H1 (cell line): ENCODE measurements at regions not wholly inside any gene's neighbourhood (a gene's known extent, or its start where the extent isn't known, plus 50 kb on each side); places are given as distances from the start of the nearest gene placed in this dataset.

Experiments used
- SIN3A ChIP-seq, 2 experiments: IDR thresholded peaks in 1 of 2; conservative IDR thresholded peaks in 1 of 2; 2 replicates each; pipeline ENCODE4 v1.6.1; 2011 to 2012; ENCODE audit warnings: low read length in 2 of 2, improper control_type of control experiment in 1 of 2, low read depth in 1 of 2, mild to moderate bottlenecking in 1 of 2
- TF ChIP-seq, protein P1 (sequence below), 3 experiments: IDR thresholded peaks; 1 replicate in 2 of 3; 2 replicates in 1 of 3; pipeline versions ENCODE4 v1.5.1 to v1.6.1; 2011; ENCODE audit warnings: low read length in 3 of 3, mild to moderate bottlenecking in 3 of 3, inconsistent platforms in 2 of 3, low read depth in 1 of 3, moderate library complexity in 1 of 3; ENCODE audit not compliant: insufficient read depth in 1 of 3; ENCODE audit errors: control extremely low read depth in 1 of 3
- TF ChIP-seq, protein P2 (sequence below): IDR thresholded peaks from 2 replicates; pipeline ENCODE4 v1.6.1; 2012; ENCODE audit warnings: inconsistent platforms
- TF ChIP-seq, protein P3 (sequence below): IDR thresholded peaks from 2 replicates; pipeline ENCODE4 v1.6.1; 2011; ENCODE audit warnings: low read length, improper control_type of control experiment

DNA sequence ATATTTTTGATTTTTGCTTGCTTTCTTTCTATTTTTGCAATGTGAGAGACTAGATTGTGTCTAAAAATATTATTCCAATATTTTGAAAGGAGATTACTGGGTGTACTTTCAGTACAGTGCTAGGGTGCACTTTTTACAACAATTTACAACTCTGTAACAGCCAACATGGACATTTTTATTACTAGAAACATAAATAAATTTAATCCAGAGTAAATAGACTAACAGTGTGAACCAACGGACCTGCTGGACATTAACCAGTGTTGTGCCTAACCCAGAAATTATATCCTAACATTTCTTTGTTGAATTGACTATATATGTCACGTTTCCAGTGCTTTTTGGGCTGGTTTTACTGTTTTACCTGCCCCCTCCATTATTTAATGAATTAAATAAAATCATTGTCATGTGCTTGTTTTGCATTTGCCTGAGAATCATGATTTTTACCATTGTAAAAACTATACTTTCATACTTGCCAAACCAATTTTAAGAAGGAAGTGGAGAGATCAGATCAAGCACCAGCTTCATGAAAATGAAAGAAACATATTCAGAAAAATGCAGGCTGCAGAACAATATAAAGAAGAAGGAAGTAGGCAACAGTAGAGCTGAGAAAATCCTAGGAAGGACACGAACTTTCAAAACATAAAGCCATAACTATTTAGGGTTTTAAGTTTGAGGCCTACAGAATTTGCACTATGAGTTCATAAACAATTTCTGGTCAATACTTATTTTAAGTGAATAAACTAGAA lies 400.8 kb upstream of the PIK3R1 start (continued):
- TF ChIP-seq, protein P1, sequence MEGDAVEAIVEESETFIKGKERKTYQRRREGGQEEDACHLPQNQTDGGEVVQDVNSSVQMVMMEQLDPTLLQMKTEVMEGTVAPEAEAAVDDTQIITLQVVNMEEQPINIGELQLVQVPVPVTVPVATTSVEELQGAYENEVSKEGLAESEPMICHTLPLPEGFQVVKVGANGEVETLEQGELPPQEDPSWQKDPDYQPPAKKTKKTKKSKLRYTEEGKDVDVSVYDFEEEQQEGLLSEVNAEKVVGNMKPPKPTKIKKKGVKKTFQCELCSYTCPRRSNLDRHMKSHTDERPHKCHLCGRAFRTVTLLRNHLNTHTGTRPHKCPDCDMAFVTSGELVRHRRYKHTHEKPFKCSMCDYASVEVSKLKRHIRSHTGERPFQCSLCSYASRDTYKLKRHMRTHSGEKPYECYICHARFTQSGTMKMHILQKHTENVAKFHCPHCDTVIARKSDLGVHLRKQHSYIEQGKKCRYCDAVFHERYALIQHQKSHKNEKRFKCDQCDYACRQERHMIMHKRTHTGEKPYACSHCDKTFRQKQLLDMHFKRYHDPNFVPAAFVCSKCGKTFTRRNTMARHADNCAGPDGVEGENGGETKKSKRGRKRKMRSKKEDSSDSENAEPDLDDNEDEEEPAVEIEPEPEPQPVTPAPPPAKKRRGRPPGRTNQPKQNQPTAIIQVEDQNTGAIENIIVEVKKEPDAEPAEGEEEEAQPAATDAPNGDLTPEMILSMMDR (IDR thresholded peaks at IDR 0.05; ENCODE audit: control extremely low read depth in 1 of 3, insufficient read depth in 1 of 3, low read depth in 1 of 3, low read length in 3 of 3): no peak
- TF ChIP-seq SIN3A (conservative IDR thresholded peaks at IDR 0.05 in 1 of 2, IDR thresholded peaks at IDR 0.05 in 1 of 2; ENCODE audit: low read depth in 1 of 2, low read length in 2 of 2): no peak
- TF ChIP-seq, protein P2, sequence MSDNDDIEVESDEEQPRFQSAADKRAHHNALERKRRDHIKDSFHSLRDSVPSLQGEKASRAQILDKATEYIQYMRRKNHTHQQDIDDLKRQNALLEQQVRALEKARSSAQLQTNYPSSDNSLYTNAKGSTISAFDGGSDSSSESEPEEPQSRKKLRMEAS: no peak
- TF ChIP-seq, protein P3, sequence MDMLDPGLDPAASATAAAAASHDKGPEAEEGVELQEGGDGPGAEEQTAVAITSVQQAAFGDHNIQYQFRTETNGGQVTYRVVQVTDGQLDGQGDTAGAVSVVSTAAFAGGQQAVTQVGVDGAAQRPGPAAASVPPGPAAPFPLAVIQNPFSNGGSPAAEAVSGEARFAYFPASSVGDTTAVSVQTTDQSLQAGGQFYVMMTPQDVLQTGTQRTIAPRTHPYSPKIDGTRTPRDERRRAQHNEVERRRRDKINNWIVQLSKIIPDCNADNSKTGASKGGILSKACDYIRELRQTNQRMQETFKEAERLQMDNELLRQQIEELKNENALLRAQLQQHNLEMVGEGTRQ: no peak
